ENCODE measurements at regions not wholly inside any gene's neighbourhood (a gene's known extent, or its start where the extent isn't known, plus 50 kb on each side); places are given as distances from the start of the nearest gene placed in this dataset.
"Not testable (repeated sequence)": the region's sequence is repeated elsewhere in the genome, so short reads cannot be mapped to it uniquely, and the experiment has no call there.

- not testable (repeated sequence) for TF ChIP-seq CTCF (IDR thresholded peaks at IDR 0.05; ENCODE audit: low read length); EZH2 (optimal IDR thresholded peaks at IDR 0.05; ENCODE audit: low read depth, low read length); EZH2phosphoT487 (IDR thresholded peaks at IDR 0.05; ENCODE audit: low read length)
These were observed 67.4 kb downstream of the FAM72B start for GRCh38 chr1:121116522-121117297.

All from MM.1S (cell line).